GM13976 (cell line): ENCODE measurements at regions not wholly inside any gene's neighbourhood (a gene's known extent, or its start where the extent isn't known, plus 50 kb on each side); places are given as distances from the start of the nearest gene placed in this dataset.

Experiments
- DNase-seq: peaks from one replicate; pipeline ENCODE4 v3.0.0; 2012; ENCODE audit warnings: low spot score
- in situ Hi-C: fragments of 300-500 bp; cut with MboI; formaldehyde crosslinking; loops from one replicate; pipeline ENCODE4 v1.12.0; 2022; ENCODE audit warnings: low sequenced_read_pairs, mixed read lengths, inconsistent platforms; ENCODE audit not compliant: unreplicated experiment
- TF ChIP-seq, protein P1 (sequence below): IDR thresholded peaks from 2 replicates; pipeline ENCODE4 v1.5.1; 2012; ENCODE audit warnings: borderline replicate concordance, mild to moderate bottlenecking; ENCODE audit not compliant: insufficient read depth; ENCODE audit errors: extremely low read depth, missing control alignments, control extremely low read depth

GRCh38 chr3:156760333-156760732 is 65.8 kb upstream of the LEKR1 start:
- TF ChIP-seq, protein P1, sequence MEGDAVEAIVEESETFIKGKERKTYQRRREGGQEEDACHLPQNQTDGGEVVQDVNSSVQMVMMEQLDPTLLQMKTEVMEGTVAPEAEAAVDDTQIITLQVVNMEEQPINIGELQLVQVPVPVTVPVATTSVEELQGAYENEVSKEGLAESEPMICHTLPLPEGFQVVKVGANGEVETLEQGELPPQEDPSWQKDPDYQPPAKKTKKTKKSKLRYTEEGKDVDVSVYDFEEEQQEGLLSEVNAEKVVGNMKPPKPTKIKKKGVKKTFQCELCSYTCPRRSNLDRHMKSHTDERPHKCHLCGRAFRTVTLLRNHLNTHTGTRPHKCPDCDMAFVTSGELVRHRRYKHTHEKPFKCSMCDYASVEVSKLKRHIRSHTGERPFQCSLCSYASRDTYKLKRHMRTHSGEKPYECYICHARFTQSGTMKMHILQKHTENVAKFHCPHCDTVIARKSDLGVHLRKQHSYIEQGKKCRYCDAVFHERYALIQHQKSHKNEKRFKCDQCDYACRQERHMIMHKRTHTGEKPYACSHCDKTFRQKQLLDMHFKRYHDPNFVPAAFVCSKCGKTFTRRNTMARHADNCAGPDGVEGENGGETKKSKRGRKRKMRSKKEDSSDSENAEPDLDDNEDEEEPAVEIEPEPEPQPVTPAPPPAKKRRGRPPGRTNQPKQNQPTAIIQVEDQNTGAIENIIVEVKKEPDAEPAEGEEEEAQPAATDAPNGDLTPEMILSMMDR = no peak
- in situ Hi-C loops = no loop called here
- DNase-seq = peak; percentile 31

DNA sequence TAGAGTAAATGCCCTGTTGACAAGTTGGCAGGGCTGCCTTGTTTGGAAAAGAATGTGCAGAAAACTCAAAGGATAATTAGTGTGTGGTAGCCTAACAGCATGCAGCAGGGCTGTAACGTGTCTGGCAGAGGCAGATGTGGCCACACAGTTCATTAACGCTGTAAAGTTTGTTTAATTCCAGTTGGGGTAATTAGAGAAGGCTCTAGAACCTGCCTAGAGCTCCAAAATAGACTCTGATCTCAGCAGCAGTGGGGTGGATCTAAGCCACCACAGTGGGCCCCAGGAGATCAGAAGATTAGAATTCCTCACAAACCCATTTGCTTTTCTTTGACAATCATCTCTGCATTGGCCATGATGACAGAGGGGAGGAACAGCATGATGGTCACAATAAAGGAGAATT is 65.1 kb upstream of the LEKR1 start:
- in situ Hi-C loops = no loop called here
- TF ChIP-seq, protein P1 = no peak
- no peak for DNase-seq

DNA sequence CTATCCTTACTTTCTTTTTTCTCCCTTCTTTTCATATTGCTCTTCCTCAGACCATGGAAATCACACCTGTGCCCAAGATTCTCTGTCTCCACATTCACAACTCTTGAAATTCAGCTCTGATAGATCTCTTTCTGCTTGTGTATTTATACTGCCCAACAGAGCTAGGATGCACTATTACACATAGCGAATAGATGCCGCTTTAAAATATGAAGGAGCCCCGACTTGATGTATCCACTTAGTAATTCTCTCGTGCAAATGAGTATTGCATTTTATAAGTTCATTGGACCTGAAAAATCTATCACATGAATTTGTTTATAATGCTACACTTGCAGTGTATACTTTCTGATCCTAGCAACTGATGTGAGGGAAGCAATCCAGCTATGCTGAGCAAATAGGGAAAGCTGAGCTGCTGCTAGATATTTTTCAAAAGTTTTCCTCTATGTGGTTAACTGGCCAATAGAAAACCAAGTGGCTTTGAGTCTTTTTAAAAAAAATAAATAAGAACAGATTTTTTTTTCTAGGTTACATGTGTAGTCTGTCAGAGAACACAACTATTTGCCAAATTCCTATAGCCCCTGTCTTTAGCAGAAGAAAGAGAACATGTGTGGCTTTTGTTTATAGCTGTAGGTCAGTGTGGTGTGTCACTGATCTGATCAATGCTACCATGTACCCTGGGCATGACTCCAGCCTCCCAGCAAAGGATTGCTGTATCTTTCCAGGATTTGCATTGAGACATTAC is 64.3 kb upstream of the LEKR1 start:
- no peak for DNase-seq
- TF ChIP-seq, protein P1 = no peak
- in situ Hi-C loops = no loop called here

DNA sequence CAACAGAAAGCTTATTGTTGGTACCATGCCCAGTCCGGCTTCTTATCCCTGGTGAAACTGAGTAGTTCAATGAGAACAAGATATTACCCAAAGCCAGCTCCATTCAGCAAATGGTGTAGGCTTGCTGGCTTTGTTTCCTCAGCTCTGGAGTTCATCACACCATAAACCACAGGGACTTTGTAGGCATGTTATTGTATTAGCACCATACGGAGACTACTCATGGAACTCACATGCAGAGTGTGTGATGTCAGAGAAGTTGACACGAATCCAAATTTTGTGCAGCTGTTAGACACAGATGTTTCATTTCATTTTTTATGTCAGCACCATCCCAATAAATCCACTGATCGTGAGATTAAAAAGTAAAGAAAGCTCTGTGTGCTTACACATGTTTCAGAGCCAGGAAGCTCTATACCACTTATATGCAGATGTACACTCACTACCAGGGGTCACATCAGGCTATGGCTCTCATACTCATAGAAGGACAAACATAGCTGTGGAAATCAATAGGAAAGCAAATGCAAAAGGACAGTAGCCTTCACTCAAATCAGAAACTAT is 63.4 kb upstream of the LEKR1 start:
- TF ChIP-seq, protein P1 = no peak
- no peak for DNase-seq
- in situ Hi-C loops = no loop called here

DNA sequence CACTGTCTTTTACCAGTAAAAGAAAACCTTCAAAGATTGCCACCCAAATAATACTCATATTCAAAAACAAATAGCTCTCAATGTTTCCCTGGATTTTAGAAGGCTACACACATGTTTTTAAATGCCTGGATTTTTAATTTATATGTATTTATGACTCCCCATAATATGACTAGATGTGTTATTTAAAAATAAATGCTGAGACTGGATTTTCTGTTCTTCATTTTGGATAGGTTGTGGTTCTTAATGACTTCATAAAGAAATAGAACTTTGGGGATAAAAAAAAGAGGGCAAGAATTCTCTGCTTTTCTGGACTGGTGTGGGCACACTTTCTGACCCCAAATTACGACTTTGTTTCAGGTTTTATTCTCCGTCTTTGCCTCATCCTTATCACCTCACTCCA is 62.8 kb upstream of the LEKR1 start:
- TF ChIP-seq, protein P1 = no peak
- in situ Hi-C loops = no loop called here
- DNase-seq = no peak

- no peak for DNase-seq
- in situ Hi-C loops = no loop called here
- TF ChIP-seq, protein P1 = no peak
Observed at GRCh38 chr3:156763931-156764720, 62.0 kb upstream of the LEKR1 start.
